IMR-90 (cell line): ENCODE measurements at regions not wholly inside any gene's neighbourhood (a gene's known extent, or its start where the extent isn't known, plus 50 kb on each side); places are given as distances from the start of the nearest gene placed in this dataset.

Experiments used
- ATAC-seq: fragments of 200-7000 bp; cut with Tn5 transposase; 2 replicates; pipeline ENCODE4 v1.9.1; 2020; ENCODE audit warnings: low read depth, mild to moderate bottlenecking, moderate library complexity
- BruUV-seq: library from RNA; stranded (reverse); fragments of 400-500 nt; replicated peaks from 2 replicates; lab custom pipeline; 2021; lab: Mats Ljungman, UMichigan
- CTCF ChIA-PET: fragments of 300-600 bp; formaldehyde crosslinking; extraction: SDS; loops from one replicate; lab custom pipeline; 2021; ENCODE audit warnings: antibody characterized with exemption; lab: Yijun Ruan, JAX
- POLR2A ChIA-PET: fragments of 300-600 bp; sonication (Branson Sonifier 250); formaldehyde crosslinking; loops from one replicate; lab custom pipeline; 2022; ENCODE audit warnings: antibody characterized with exemption; ENCODE audit not compliant: unreplicated experiment; lab: Charles Lee
- DNase-seq: peaks from one replicate; pipeline ENCODE4 v3.0.0; 2013
- H2AFZ ChIP-seq: replicated peaks from 2 replicates; pipeline ENCODE3; 2013; ENCODE audit warnings: low read length, mild to moderate bottlenecking; ENCODE audit not compliant: poor library complexity
- H2AK5ac ChIP-seq: 2 replicates; pipeline ENCODE4 v1.6.1; 2013; ENCODE audit warnings: low read depth, low read length, inconsistent platforms
- H2AK9ac ChIP-seq: replicated peaks from 2 replicates; pipeline ENCODE3; 2013; ENCODE audit warnings: mild to moderate bottlenecking, low read depth, low read length, moderate library complexity; ENCODE audit not compliant: poor library complexity
- H2BK120ac ChIP-seq: 2 replicates; pipeline ENCODE4 v1.6.1; 2013; ENCODE audit warnings: low read depth, low read length, inconsistent platforms
- H2BK15ac ChIP-seq: 3 replicates; pipeline ENCODE4 v1.6.1; 2013; ENCODE audit warnings: low read depth, low read length, inconsistent platforms
- H2BK20ac ChIP-seq: 2 replicates; pipeline ENCODE4 v1.6.1; 2013; ENCODE audit warnings: low read depth, mild to moderate bottlenecking, inconsistent platforms, low read length, moderate library complexity
- H2BK5ac ChIP-seq: 2 replicates; pipeline ENCODE4 v1.6.1; 2013; ENCODE audit warnings: mild to moderate bottlenecking, low read depth, low read length, inconsistent platforms; ENCODE audit not compliant: poor library complexity, severe bottlenecking
- H3K14ac ChIP-seq: replicated peaks from 2 replicates; pipeline ENCODE4 v1.6.1; 2013; ENCODE audit warnings: low read depth, low read length, inconsistent platforms
- H3K18ac ChIP-seq: 2 replicates; pipeline ENCODE4 v1.6.1; 2013; ENCODE audit warnings: low read depth, low read length, control low read depth
- H3K23ac ChIP-seq: 2 replicates; pipeline ENCODE4 v1.6.1; 2013; ENCODE audit warnings: low read depth, low read length, inconsistent platforms
- H3K27ac ChIP-seq: 2 replicates; pipeline ENCODE4 v1.5.1; 2013; ENCODE audit warnings: mild to moderate bottlenecking, control low read depth, low read length; ENCODE audit not compliant: insufficient read depth
- H3K27me3 ChIP-seq: 2 replicates; pipeline ENCODE4 v1.6.1; 2013; ENCODE audit warnings: low read length; ENCODE audit not compliant: control insufficient read depth, insufficient read depth
- H3K36me3 ChIP-seq: 2 replicates; pipeline ENCODE4 v1.6.1; 2013; ENCODE audit warnings: low read length, mixed read lengths; ENCODE audit not compliant: control insufficient read depth, insufficient read depth
- H3K4ac ChIP-seq: 2 replicates; pipeline ENCODE4 v1.6.1; 2013; ENCODE audit warnings: low read depth, low read length, inconsistent platforms
- H3K4me1 ChIP-seq: 2 replicates; pipeline ENCODE4 v1.6.1; 2013; ENCODE audit warnings: low read length, mixed read lengths; ENCODE audit not compliant: control insufficient read depth, insufficient read depth
- H3K4me2 ChIP-seq: 2 replicates; pipeline ENCODE4 v1.6.1; 2013; ENCODE audit warnings: low read depth, mild to moderate bottlenecking, control low read depth, low read length, moderate library complexity
- H3K4me3 ChIP-seq: 2 replicates; pipeline ENCODE4 v1.5.1; 2013; ENCODE audit warnings: low read depth, mild to moderate bottlenecking, control low read depth, low read length, moderate library complexity; ENCODE audit not compliant: insufficient read depth
- H3K56ac ChIP-seq: 2 replicates; pipeline ENCODE4 v1.6.1; 2013; ENCODE audit warnings: low read length, inconsistent platforms; ENCODE audit not compliant: insufficient read depth; ENCODE audit errors: extremely low read depth
- H3K79me1 ChIP-seq, 2 experiments: 2 replicates each; pipeline ENCODE4 v1.6.1; 2013; ENCODE audit warnings: low read length in 2 of 2, inconsistent platforms in 1 of 2, low read depth in 1 of 2
- H3K9ac ChIP-seq: 2 replicates; pipeline ENCODE4 v1.6.1; 2013; ENCODE audit warnings: low read depth, low read length, control low read depth
- H3K9me1 ChIP-seq: 2 replicates; pipeline ENCODE4 v1.6.1; 2013; ENCODE audit warnings: low read length, inconsistent platforms; ENCODE audit not compliant: insufficient read depth
- H3K9me3 ChIP-seq: 2 replicates; pipeline ENCODE4 v1.6.1; 2013; ENCODE audit warnings: low read length; ENCODE audit not compliant: control insufficient read depth, insufficient read depth
- H4K20me1 ChIP-seq: 2 replicates; pipeline ENCODE4 v1.6.1; 2013; ENCODE audit warnings: low read length, inconsistent platforms; ENCODE audit not compliant: insufficient read depth
- H4K5ac ChIP-seq: 2 replicates; pipeline ENCODE4 v1.6.1; 2013; ENCODE audit warnings: mild to moderate bottlenecking, low read depth, low read length, control low read depth
- H4K8ac ChIP-seq, 2 experiments: 2 replicates each; pipeline ENCODE4 v1.6.1; 2013; ENCODE audit warnings: low read depth in 2 of 2, low read length in 2 of 2, control low read depth in 1 of 2, inconsistent platforms in 1 of 2
- H4K91ac ChIP-seq: 2 replicates; pipeline ENCODE4 v1.6.1; 2013; ENCODE audit warnings: low read depth, low read length, inconsistent platforms; ENCODE audit not compliant: insufficient read depth
- CHD1 ChIP-seq: IDR thresholded peaks from 2 replicates; pipeline ENCODE4 v1.6.1; 2012; ENCODE audit warnings: low read depth, low read length, improper control_type of control experiment
- FOS ChIP-seq: fragments of 150-350 bp; IDR thresholded peaks from 2 replicates; pipeline ENCODE4 v1.6.1; 2016; ENCODE audit warnings: low read depth, low read length
- WGBS, 2 experiments: methylation state at CpG; one replicate each; pipeline versions ENCODE4 v1.1.5 to v1.1.7; 2013; ENCODE audit warnings: missing lambda C conversion rate in 2 of 2; ENCODE audit not compliant: insufficient read length in 1 of 2; ENCODE audit errors: extremely low coverage in 2 of 2; 5-methylcytosine and 5-hydroxymethylcytosine counted together
- dilution Hi-C: fragments of 300-500 bp; cut with HindIII; formaldehyde crosslinking; loops from one replicate; pipeline ENCODE4 v1.14.3; 2018; ENCODE audit warnings: low sequenced_read_pairs; ENCODE audit not compliant: unreplicated experiment
- in situ Hi-C: fragments of 300-500 bp; cut with MboI; formaldehyde crosslinking; loops from 3 replicates; pipeline ENCODE4 v1.14.3; 2019; ENCODE audit warnings: low sequenced_read_pairs, inconsistent platforms, mixed read lengths
- intact Hi-C: fragments of 100-400 bp; cut with micrococcal nuclease; formaldehyde crosslinking; loops from 2 replicates; pipeline ENCODE4 v1.10.0; 2022

GRCh38 chr2:226187616-226188015, 612.0 kb downstream of the IRS1 start (continued):
- TF ChIP-seq FOS: no peak

DNA sequence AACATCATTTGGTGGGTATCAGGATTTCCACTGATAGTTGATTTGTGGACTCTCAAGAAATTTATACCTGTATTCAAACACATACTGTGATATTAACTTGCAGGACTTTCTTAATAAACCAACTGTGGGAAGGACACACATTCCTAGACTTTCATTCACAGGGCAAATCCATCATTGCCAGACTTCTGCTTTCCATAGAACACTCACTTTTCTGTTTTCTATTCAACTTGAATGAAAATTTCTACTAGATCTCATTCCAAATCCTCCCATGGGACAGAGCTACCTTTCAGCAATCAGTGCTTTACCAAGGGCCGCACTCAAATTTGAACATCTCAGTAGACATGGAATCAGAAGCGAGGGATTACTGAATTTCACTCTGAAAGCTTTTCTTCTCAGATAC, 612.5 kb downstream of the IRS1 start:
- peaks cover 23% of the 10 kb centered on the region for H3K4me1 ChIP-seq
- H4K20me1 ChIP-seq: no peaks in the 10 kb centered on the region
- peak overlapping the region; percentile 100 for H2BK5ac ChIP-seq
- H2BK15ac ChIP-seq: peak overlapping the region; percentile 38; the same call in 1 of the 3 replicates
- peak overlapping the region; percentile 96 for H2BK20ac ChIP-seq
- H2AK9ac ChIP-seq: no peak overlapping the region
- H3K56ac ChIP-seq: peak overlapping the region; percentile 97
- peak overlapping the region; percentile 99 for H2BK120ac ChIP-seq
- peak overlapping the region; percentile 98 for H4K91ac ChIP-seq
- peak overlapping the region; percentile 78 for H3K14ac ChIP-seq
- H3K4me2 ChIP-seq: peak overlapping the region; percentile 60; the same call in 1 of the 2 replicates
- dilution Hi-C loops: no loop called here
- BruUV-seq: no TSS peak
- peak overlapping the region; percentile 92 for H3K4ac ChIP-seq
- in situ Hi-C loops: loop anchor here (5.0 to 25.0 kb wide), 4 partner anchors 300 to 800 kb away; partner anchors contain the start of gene IRS1
- peak overlapping the region; percentile 75 for H3K23ac ChIP-seq
- no peaks in the 10 kb centered on the region for H3K9me1 ChIP-seq
- CTCF ChIA-PET: interaction anchor here (0.7 to 1.4 kb wide), 3 partner anchors 29 to 615 kb away, joined by 3 to 6 read pairs (median 4); no protein-coding TSS in a partner anchor
- H3K9ac ChIP-seq: peak overlapping the region; percentile 74; the same call in 1 of the 2 replicates
- intact Hi-C loops: loop anchor here (1.0 to 10.0 kb wide), 7 partner anchors 156 to 918 kb away; no protein-coding TSS in a partner anchor
- no peak for TF ChIP-seq CHD1
- H3K79me1 ChIP-seq: peaks cover 6 to 32% of the 10 kb centered on the region in 2 experiments; a peak in 3 of 4 replicates
- H3K27ac ChIP-seq: peak overlapping the region; percentile 99
- H4K5ac ChIP-seq: peak overlapping the region; percentile 97
- peak overlapping the region; percentile 99 for H3K18ac ChIP-seq
- H4K8ac ChIP-seq: peak overlapping the region; percentile 86 to 91
- H2AK5ac ChIP-seq: peak overlapping the region; percentile 60; the same call in 1 of the 2 replicates
- no peaks in the 10 kb centered on the region for H3K27me3 ChIP-seq
- no peaks in the 10 kb centered on the region for H3K9me3 ChIP-seq
- POLR2A ChIA-PET: interaction anchor here (0.6 to 1.0 kb wide), 3 partner anchors 72 to 569 kb away, joined by 3 to 9 read pairs (median 3); no protein-coding TSS in a partner anchor
- WGBS, 2 experiments: 67% methylated on average over 1 of the region's 2 CpGs; no CpG with 5 or more reads in 1 of the 2 experiments
- no peak overlapping the region for H2AFZ ChIP-seq
- no peaks in the 10 kb centered on the region for H3K36me3 ChIP-seq
- DNase-seq (no peak), ATAC-seq (no peak)
- H3K4me3 ChIP-seq: no peak overlapping the region
